ENCODE measurements at regions not wholly inside any gene's neighbourhood (a gene's known extent, or its start where the extent isn't known, plus 50 kb on each side); places are given as distances from the start of the nearest gene placed in this dataset.

GRCh38 chr12:73110816-73111215 lies 838.6 kb downstream of the TRHDE start:
- Histone ChIP-seq H2AK5ac (ENCODE audit: insufficient read length, low read length) (no peak overlapping the region), H3K4me2 (ENCODE audit: insufficient read depth, insufficient read length, low read length) (no peak overlapping the region), H3K14ac (ENCODE audit: insufficient read depth, low read length) (no peak overlapping the region), H3K9ac (ENCODE audit: extremely low read depth, insufficient read length, low read length) (no peak overlapping the region), H4K91ac (ENCODE audit: insufficient read length, low read depth, low read length) (no peak overlapping the region), H3T11ph (ENCODE audit: low read length) (no peak overlapping the region), H4K8ac (replicated peaks; ENCODE audit: insufficient read length, low read depth, low read length) (no peak overlapping the region), H2AFZ (ENCODE audit: low read length) (no peak overlapping the region), H4K20me1 (ENCODE audit: control insufficient read depth, insufficient read depth, insufficient read length) (no peaks in the 10 kb centered on the region), H2BK20ac (ENCODE audit: low read depth, low read length, poor library complexity, severe bottlenecking) (no peak overlapping the region), H3K23ac (ENCODE audit: insufficient read length, low read depth, low read length) (no peak overlapping the region), H3K79me2 (ENCODE audit: insufficient read depth, low read length) (no peaks in the 10 kb centered on the region), H4K5ac (ENCODE audit: insufficient read length, low read depth, low read length) (no peak overlapping the region), H3K4ac (ENCODE audit: low read depth, low read length) (no peak overlapping the region), H2BK12ac (ENCODE audit: insufficient read length, low read depth, low read length) (no peak overlapping the region), H2BK5ac (ENCODE audit: insufficient read length, low read length) (no peak overlapping the region), H2BK120ac (ENCODE audit: low read depth, low read length, poor library complexity, severe bottlenecking) (no peak overlapping the region), H3K23me2 (ENCODE audit: insufficient read length, low read depth, low read length, poor library complexity, severe bottlenecking) (no peaks in the 10 kb centered on the region), H3K27ac (ENCODE audit: insufficient read length, low read depth, low read length) (no peak overlapping the region), H3K27me3 (ENCODE audit: insufficient read depth, low read length) (no peaks in the 10 kb centered on the region), H3K79me1 (ENCODE audit: insufficient read depth, low read depth, low read length, poor library complexity, severe bottlenecking) (no peaks in the 10 kb centered on the region), H3K56ac (ENCODE audit: insufficient read length, low read depth, low read length) (no peak overlapping the region), H2BK15ac (ENCODE audit: low read depth, low read length) (no peak overlapping the region), H3K9me3 (ENCODE audit: control insufficient read depth, low read depth, low read length) (no peaks in the 10 kb centered on the region), H3K18ac (ENCODE audit: insufficient read length, low read depth, low read length) (no peak overlapping the region), H3K4me1 (ENCODE audit: insufficient read depth, low read length) (no peaks in the 10 kb centered on the region)
- no peaks in the 10 kb centered on the region for H3K9me3 Mint-ChIP-seq
- no peaks in the 10 kb centered on the region for H3K27me3 Mint-ChIP-seq (ENCODE audit: low read depth)
- no CpG with 5 or more reads among the region's 2 CpGs for WGBS (ENCODE audit: extremely low coverage, insufficient read length, low lambda C conversion rate)
- peaks cover 3 to 7% of the 10 kb centered on the region in 2 experiments; a peak in 3 of 4 replicates for H3K4me1 Mint-ChIP-seq
- DNase-seq = no peak
- H3K36me3 Mint-ChIP-seq (ENCODE audit: insufficient read depth in 1 of 3, low read depth in 3 of 3) = no peaks in the 10 kb centered on the region
- no peak for TF ChIP-seq CTCF (conservative IDR thresholded peaks at IDR 0.05)
- no peak overlapping the region for H3K27ac Mint-ChIP-seq
- no peak overlapping the region for H3K4me3 Mint-ChIP-seq

Data from H9 (cell line).